Naive thymus-derived CD4-positive, alpha-beta T cell (primary cell): ENCODE measurements at regions not wholly inside any gene's neighbourhood (a gene's known extent, or its start where the extent isn't known, plus 50 kb on each side); places are given as distances from the start of the nearest gene placed in this dataset.
"Not testable (repeated sequence)": the region's sequence is repeated elsewhere in the genome, so short reads cannot be mapped to it uniquely, and the experiment has no call there.

Experiments used
- ATAC-seq: fragments of 150-1000 bp; cut with Tn5 transposase; 2 replicates; pipeline ENCODE4 v1.10.0; 2021; ENCODE audit warnings: mild to moderate bottlenecking, moderate library complexity
- CTCF ChIA-PET: fragments of 350-600 bp; sonication (Branson Sonifier 250); formaldehyde crosslinking; loops from one replicate; lab custom pipeline; 2021; ENCODE audit warnings: antibody characterized with exemption; lab: Charles Lee
- POLR2A ChIA-PET: fragments of 350-600 bp; sonication (Branson Sonifier 250); formaldehyde crosslinking; loops from one replicate; lab custom pipeline; 2021; ENCODE audit warnings: antibody characterized with exemption, inconsistent platforms; lab: Charles Lee
- DNase-seq, 9 donors: peaks; one replicate each; pipeline versions ENCODE4 v3.0.0 to v3.0.0-alpha.2; 2020 to 2022; ENCODE audit warnings: mixed read lengths in 1 of 9
- H3K27ac ChIP-seq: one replicate; pipeline ENCODE4 v1.7.0; 2013; ENCODE audit warnings: mild to moderate bottlenecking, low read depth, low read length, moderate library complexity
- H3K27me3 ChIP-seq, 2 donors: one replicate each; pipeline ENCODE4 v1.7.0; 2013; ENCODE audit warnings: low read length in 2 of 2, mild to moderate bottlenecking in 2 of 2, moderate library complexity in 2 of 2; ENCODE audit not compliant: control insufficient read depth in 2 of 2, insufficient read depth in 2 of 2
- H3K36me3 ChIP-seq, 3 experiments: 1 replicate in 2 of 3; 2 replicates in 1 of 3; pipeline ENCODE4 v1.7.0; 2013; ENCODE audit warnings: low read length in 3 of 3, mild to moderate bottlenecking in 3 of 3, moderate library complexity in 1 of 3; ENCODE audit not compliant: insufficient read depth in 3 of 3, control insufficient read depth in 2 of 3
- H3K4me1 ChIP-seq, 2 donors: one replicate each; pipeline ENCODE4 v1.7.0; 2013; ENCODE audit warnings: low read length in 2 of 2, mild to moderate bottlenecking in 2 of 2, moderate library complexity in 1 of 2; ENCODE audit not compliant: control insufficient read depth in 2 of 2, insufficient read depth in 2 of 2
- H3K4me3 ChIP-seq: 2 replicates; pipeline ENCODE4 v1.7.0; 2013; ENCODE audit warnings: mild to moderate bottlenecking, low read length
- H3K9me3 ChIP-seq, 3 experiments: 1 replicate in 2 of 3; 2 replicates in 1 of 3; pipeline ENCODE4 v1.7.0; 2013; ENCODE audit warnings: low read length in 3 of 3; ENCODE audit not compliant: control insufficient read depth in 2 of 3
- H3K27ac Mint-ChIP-seq, 9 donors: one replicate each; pipeline ENCODE4 v1.8.0; 2020 to 2022; ENCODE audit warnings: mixed read lengths in 9 of 9, mild to moderate bottlenecking in 8 of 9, moderate library complexity in 5 of 9, inconsistent platforms in 2 of 9
- H3K27me3 Mint-ChIP-seq, 5 donors: one replicate each; pipeline ENCODE4 v1.8.0; 2021 to 2022; ENCODE audit warnings: mixed read lengths in 5 of 5, mild to moderate bottlenecking in 1 of 5
- H3K36me3 Mint-ChIP-seq, 5 donors: one replicate each; pipeline ENCODE4 v1.8.0; 2020 to 2022; ENCODE audit warnings: mixed read lengths in 5 of 5, mild to moderate bottlenecking in 3 of 5, inconsistent platforms in 1 of 5
- H3K4me1 Mint-ChIP-seq, 7 donors: one replicate each; pipeline ENCODE4 v1.8.0; 2020 to 2022; ENCODE audit warnings: mixed read lengths in 7 of 7, mild to moderate bottlenecking in 3 of 7, inconsistent platforms in 1 of 7
- H3K4me3 Mint-ChIP-seq, 10 donors: one replicate each; pipeline ENCODE4 v1.8.0; 2020 to 2022; ENCODE audit warnings: mild to moderate bottlenecking in 10 of 10, mixed read lengths in 10 of 10, moderate library complexity in 6 of 10, inconsistent platforms in 2 of 10
- H3K9me3 Mint-ChIP-seq, 11 donors: one replicate each; pipeline ENCODE4 v1.8.0; 2020 to 2022; ENCODE audit warnings: mixed read lengths in 11 of 11, mild to moderate bottlenecking in 4 of 11, inconsistent platforms in 1 of 11, moderate library complexity in 1 of 11
- intact Hi-C, 2 donors: fragments of 100-400 bp; cut with micrococcal nuclease; formaldehyde crosslinking; loops; one replicate each; pipeline ENCODE4 v1.15.1; 2023

GRCh38 chr5:12865529-12865928 lies 961.3 kb upstream of the CTNND2 start:
- Mint-ChIP-seq H3K9me3 (peaks cover 0 to 13% (median 4%) of the 10 kb centered on the region in 11 donors), H3K4me1 (peaks cover 0 to 3% (median 0%) of the 10 kb centered on the region in 7 donors), H3K27me3 (no peaks in the 10 kb centered on the region), H3K36me3 (no peaks in the 10 kb centered on the region), H3K27ac (no peak overlapping the region), H3K4me3 (no peak overlapping the region)
- DNase-seq = no peak
- Histone ChIP-seq H3K4me1 (no peaks in the 10 kb centered on the region), H3K9me3 (no peaks in the 10 kb centered on the region), H3K36me3 (no peaks in the 10 kb centered on the region), H3K4me3 (no peak overlapping the region), H3K27ac (no peak overlapping the region), H3K27me3 (no peaks in the 10 kb centered on the region)
- ChIA-PET CTCF (no interaction called here), POLR2A (no interaction called here)
- ATAC-seq = no peak
- intact Hi-C loops = no loop called here

- ChIA-PET CTCF (no interaction called here), POLR2A (no interaction called here)
- Histone ChIP-seq H3K4me1 (no peaks in the 10 kb centered on the region), H3K27me3 (no peaks in the 10 kb centered on the region), H3K27ac (no peak overlapping the region), H3K36me3 (no peaks in the 10 kb centered on the region), H3K9me3 (no peaks in the 10 kb centered on the region), H3K4me3 (no peak overlapping the region)
- no peaks in the 10 kb centered on the region for H3K4me1 Mint-ChIP-seq
- ATAC-seq = no peak
- no peaks in the 10 kb centered on the region for H3K27me3 Mint-ChIP-seq
- no peak overlapping the region for H3K27ac Mint-ChIP-seq
- no peak overlapping the region for H3K4me3 Mint-ChIP-seq
- H3K36me3 Mint-ChIP-seq = no peaks in the 10 kb centered on the region
- peaks cover 0 to 20% (median 10%) of the 10 kb centered on the region in 11 donors for H3K9me3 Mint-ChIP-seq
- DNase-seq = no peak
- intact Hi-C loops = no loop called here
Measured at GRCh38 chr5:12861886-12862654, 957.8 kb upstream of the CTNND2 start.

GRCh38 chr5:12856105-12856504 lies 951.9 kb upstream of the CTNND2 start:
- H3K4me3 ChIP-seq, intact Hi-C loops, H3K4me1 ChIP-seq, DNase-seq, CTCF ChIA-PET, H3K4me1 Mint-ChIP-seq, H3K36me3 Mint-ChIP-seq, H3K27me3 ChIP-seq, ATAC-seq, H3K27me3 Mint-ChIP-seq, H3K4me3 Mint-ChIP-seq, H3K27ac ChIP-seq, H3K9me3 ChIP-seq, H3K36me3 ChIP-seq, POLR2A ChIA-PET, H3K27ac Mint-ChIP-seq: not testable (repeated sequence)
- H3K9me3 Mint-ChIP-seq = peaks cover 0 to 26% (median 15%) of the 10 kb centered on the region in 11 donors

GRCh38 chr5:12854386-12854785 lies 950.1 kb upstream of the CTNND2 start:
- ChIA-PET CTCF (no interaction called here), POLR2A (no interaction called here)
- no peak overlapping the region for H3K4me3 ChIP-seq
- H3K27me3 Mint-ChIP-seq = no peaks in the 10 kb centered on the region
- no peak overlapping the region for H3K4me3 Mint-ChIP-seq
- H3K36me3 ChIP-seq = no peaks in the 10 kb centered on the region
- H3K4me1 Mint-ChIP-seq = no peaks in the 10 kb centered on the region
- no peaks in the 10 kb centered on the region for H3K4me1 ChIP-seq
- H3K36me3 Mint-ChIP-seq = peaks cover 0 to 6% (median 0%) of the 10 kb centered on the region in 5 donors
- intact Hi-C loops = no loop called here
- ATAC-seq = no peak
- H3K27ac ChIP-seq = no peak overlapping the region
- no peak overlapping the region for H3K27ac Mint-ChIP-seq
- H3K9me3 ChIP-seq = no peaks in the 10 kb centered on the region
- no peaks in the 10 kb centered on the region for H3K27me3 ChIP-seq
- peaks cover 0 to 21% (median 11%) of the 10 kb centered on the region in 11 donors for H3K9me3 Mint-ChIP-seq
- no peak for DNase-seq

GRCh38 chr5:12851761-12852160 lies 947.5 kb upstream of the CTNND2 start:
- Histone ChIP-seq H3K4me1 (no peaks in the 10 kb centered on the region), H3K4me3 (no peak overlapping the region), H3K36me3 (no peaks in the 10 kb centered on the region), H3K9me3 (no peaks in the 10 kb centered on the region), H3K27ac (no peak overlapping the region), H3K27me3 (no peaks in the 10 kb centered on the region)
- ATAC-seq (no peak), DNase-seq (no peak)
- Mint-ChIP-seq H3K4me1 (no peaks in the 10 kb centered on the region), H3K9me3 (peaks cover 0 to 15% (median 10%) of the 10 kb centered on the region in 11 donors), H3K36me3 (peaks cover 0 to 6% (median 0%) of the 10 kb centered on the region in 5 donors), H3K4me3 (no peak overlapping the region), H3K27ac (no peak overlapping the region), H3K27me3 (no peaks in the 10 kb centered on the region)
- ChIA-PET CTCF (no interaction called here), POLR2A (no interaction called here)
- intact Hi-C loops = no loop called here

GRCh38 chr5:12848709-12849108 lies 944.5 kb upstream of the CTNND2 start:
- H3K27ac Mint-ChIP-seq = no peak overlapping the region

GRCh38 chr5:12845549-12846159 lies 941.4 kb upstream of the CTNND2 start:
- no peak overlapping the region for H3K4me3 ChIP-seq
- no peaks in the 10 kb centered on the region for H3K4me1 ChIP-seq
- Mint-ChIP-seq H3K36me3 (no peaks in the 10 kb centered on the region), H3K27me3 (no peaks in the 10 kb centered on the region), H3K4me1 (no peaks in the 10 kb centered on the region), H3K4me3 (no peak overlapping the region), H3K9me3 (peaks cover 0 to 13% (median 3%) of the 10 kb centered on the region in 11 donors), H3K27ac (no peak overlapping the region)
- no peak for DNase-seq
- no peak overlapping the region for H3K27ac ChIP-seq
- no peaks in the 10 kb centered on the region for H3K27me3 ChIP-seq
- POLR2A ChIA-PET = no interaction called here
- H3K9me3 ChIP-seq = no peaks in the 10 kb centered on the region
- CTCF ChIA-PET = no interaction called here
- ATAC-seq = no peak
- no peaks in the 10 kb centered on the region for H3K36me3 ChIP-seq
- intact Hi-C loops = no loop called here

More at GRCh38 chr5:12848709-12849108, 944.5 kb upstream of the CTNND2 start:
- DNase-seq (no peak), ATAC-seq (no peak)
- H3K9me3 ChIP-seq = no peaks in the 10 kb centered on the region
- POLR2A ChIA-PET = no interaction called here
- intact Hi-C loops = no loop called here
- peaks cover 0 to 14% (median 10%) of the 10 kb centered on the region in 11 donors for H3K9me3 Mint-ChIP-seq
- H3K27me3 ChIP-seq = no peaks in the 10 kb centered on the region
- no peaks in the 10 kb centered on the region for H3K27me3 Mint-ChIP-seq
- no peaks in the 10 kb centered on the region for H3K36me3 ChIP-seq
- CTCF ChIA-PET = no interaction called here
- H3K27ac ChIP-seq = no peak overlapping the region
- H3K36me3 Mint-ChIP-seq = peaks cover 0 to 6% (median 0%) of the 10 kb centered on the region in 5 donors
- no peaks in the 10 kb centered on the region for H3K4me1 Mint-ChIP-seq
- H3K4me3 ChIP-seq = no peak overlapping the region
- H3K4me3 Mint-ChIP-seq = no peak overlapping the region
- no peaks in the 10 kb centered on the region for H3K4me1 ChIP-seq
